ENCODE measurements at regions not wholly inside any gene's neighbourhood (a gene's known extent, or its start where the extent isn't known, plus 50 kb on each side); places are given as distances from the start of the nearest gene placed in this dataset.

DNA sequence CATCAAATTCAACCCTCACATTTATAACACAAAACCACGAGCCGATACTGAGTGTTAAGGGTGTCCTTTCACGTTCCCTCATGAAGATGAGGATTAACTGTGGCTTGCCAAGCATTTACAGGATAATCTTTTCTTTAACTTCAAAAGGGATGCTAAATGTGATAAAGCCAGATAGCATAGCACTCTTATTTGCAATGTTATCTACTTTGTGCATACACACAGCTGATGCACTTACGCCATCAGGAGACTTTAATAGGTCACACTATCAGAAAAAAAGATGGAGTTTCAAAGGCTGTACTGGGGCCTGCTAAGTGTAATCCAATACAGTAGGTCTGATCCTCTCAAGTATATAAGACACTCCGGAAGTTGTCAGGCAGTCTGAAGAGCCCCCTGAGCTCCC, 572.7 kb downstream of the PIK3C3 start:
- TF ChIP-seq CTCF (IDR thresholded peaks at IDR 0.05) (no peak), POLR2A (IDR thresholded peaks at IDR 0.05) (no peak)

All from testis (tissue), 2 donors.